Mesothelial cell of epicardium (in vitro differentiated cells): ENCODE measurements at regions not wholly inside any gene's neighbourhood (a gene's known extent, or its start where the extent isn't known, plus 50 kb on each side); places are given as distances from the start of the nearest gene placed in this dataset.

ENCODE experiments used
- DNase-seq, 2 experiments: peaks; one replicate each; pipeline ENCODE4 v3.0.0; 2021; ENCODE audit warnings: low spot score in 2 of 2; ENCODE audit not compliant: unreplicated experiment in 2 of 2
- H3K27ac Mint-ChIP-seq: 2 replicates; pipeline ENCODE4 v1.8.0; 2021; ENCODE audit warnings: mixed read lengths
- H3K27me3 Mint-ChIP-seq: 2 replicates; pipeline ENCODE4 v1.8.0; 2021; ENCODE audit warnings: low read depth, mixed read lengths
- H3K36me3 Mint-ChIP-seq: 2 replicates; pipeline ENCODE4 v1.8.0; 2021; ENCODE audit warnings: mixed read lengths
- H3K4me1 Mint-ChIP-seq: 2 replicates; pipeline ENCODE4 v1.8.0; 2021; ENCODE audit warnings: mixed read lengths
- H3K4me3 Mint-ChIP-seq: 2 replicates; pipeline ENCODE4 v1.8.0; 2021; ENCODE audit warnings: mild to moderate bottlenecking, moderate library complexity, mixed read lengths
- H3K9me3 Mint-ChIP-seq: 2 replicates; pipeline ENCODE4 v1.8.0; 2021; ENCODE audit warnings: mixed read lengths
- CTCF ChIP-seq: fragments of 200-600 bp; sonication (generic); IDR thresholded peaks from one replicate; pipeline ENCODE4 v1.5.0; 2021; ENCODE audit warnings: antibody characterized with exemption; ENCODE audit not compliant: unreplicated experiment

GRCh38 chr16:73191660-73192046, 143.7 kb upstream of the ZFHX3 start:
- TF ChIP-seq CTCF, result no peak
- H3K27ac Mint-ChIP-seq, result peak overlapping the region; percentile 21
- peaks cover 17% of the 10 kb centered on the region for H3K4me1 Mint-ChIP-seq
- H3K36me3 Mint-ChIP-seq, result no peaks in the 10 kb centered on the region
- DNase-seq, result no peak
- H3K27me3 Mint-ChIP-seq, result peaks cover 11% of the 10 kb centered on the region
- H3K4me3 Mint-ChIP-seq, result no peak overlapping the region
- no peaks in the 10 kb centered on the region for H3K9me3 Mint-ChIP-seq

- H3K27ac Mint-ChIP-seq, result no peak overlapping the region
- H3K27me3 Mint-ChIP-seq, result peaks cover 11% of the 10 kb centered on the region
Observed at GRCh38 chr16:73190688-73191659, 143.0 kb upstream of the ZFHX3 start.

GRCh38 chr16:73190256-73190655, 142.3 kb upstream of the ZFHX3 start:
- Mint-ChIP-seq H3K36me3 (no peaks in the 10 kb centered on the region), H3K27me3 (peaks cover 11% of the 10 kb centered on the region), H3K27ac (no peak overlapping the region), H3K4me3 (no peak overlapping the region), H3K4me1 (peaks cover 20% of the 10 kb centered on the region), H3K9me3 (no peaks in the 10 kb centered on the region)
- no peak for DNase-seq
- TF ChIP-seq CTCF, result no peak

More at GRCh38 chr16:73190688-73191659, 143.0 kb upstream of the ZFHX3 start:
- no peak for TF ChIP-seq CTCF
- Mint-ChIP-seq H3K36me3 (no peaks in the 10 kb centered on the region), H3K4me1 (peaks cover 20% of the 10 kb centered on the region), H3K4me3 (no peak overlapping the region), H3K9me3 (no peaks in the 10 kb centered on the region)
- no peak for DNase-seq

- DNase-seq, result no peak
- H3K36me3 Mint-ChIP-seq, result no peaks in the 10 kb centered on the region
- no peak for TF ChIP-seq CTCF
- H3K27me3 Mint-ChIP-seq, result peaks cover 11% of the 10 kb centered on the region
- H3K4me1 Mint-ChIP-seq, result peaks cover 23% of the 10 kb centered on the region
- H3K27ac Mint-ChIP-seq, result no peak overlapping the region
- H3K4me3 Mint-ChIP-seq, result no peak overlapping the region
- no peaks in the 10 kb centered on the region for H3K9me3 Mint-ChIP-seq
Observed at GRCh38 chr16:73189136-73189535, 141.2 kb upstream of the ZFHX3 start.

- H3K27ac Mint-ChIP-seq, result peak overlapping the region; percentile 90
- no peak for DNase-seq
- H3K9me3 Mint-ChIP-seq, result no peaks in the 10 kb centered on the region
- peaks cover 31% of the 10 kb centered on the region for H3K4me1 Mint-ChIP-seq
- peaks cover 9% of the 10 kb centered on the region for H3K27me3 Mint-ChIP-seq
- H3K4me3 Mint-ChIP-seq, result no peak overlapping the region
- H3K36me3 Mint-ChIP-seq, result no peaks in the 10 kb centered on the region
- no peak for TF ChIP-seq CTCF
Observed at GRCh38 chr16:73186752-73187601, 139.0 kb upstream of the ZFHX3 start.
